Epithelial cell of prostate (primary cell): ENCODE measurements at regions not wholly inside any gene's neighbourhood (a gene's known extent, or its start where the extent isn't known, plus 50 kb on each side); places are given as distances from the start of the nearest gene placed in this dataset.

ENCODE experiments used
- DNase-seq: peaks from one replicate; pipeline ENCODE4 v3.0.0-alpha.2; 2011; ENCODE audit warnings: low read depth, low spot score
- H3K27ac ChIP-seq: fragments of 450-650 bp; 2 replicates; pipeline ENCODE4 v1.5.1; 2017; ENCODE audit warnings: mild to moderate bottlenecking

DNA sequence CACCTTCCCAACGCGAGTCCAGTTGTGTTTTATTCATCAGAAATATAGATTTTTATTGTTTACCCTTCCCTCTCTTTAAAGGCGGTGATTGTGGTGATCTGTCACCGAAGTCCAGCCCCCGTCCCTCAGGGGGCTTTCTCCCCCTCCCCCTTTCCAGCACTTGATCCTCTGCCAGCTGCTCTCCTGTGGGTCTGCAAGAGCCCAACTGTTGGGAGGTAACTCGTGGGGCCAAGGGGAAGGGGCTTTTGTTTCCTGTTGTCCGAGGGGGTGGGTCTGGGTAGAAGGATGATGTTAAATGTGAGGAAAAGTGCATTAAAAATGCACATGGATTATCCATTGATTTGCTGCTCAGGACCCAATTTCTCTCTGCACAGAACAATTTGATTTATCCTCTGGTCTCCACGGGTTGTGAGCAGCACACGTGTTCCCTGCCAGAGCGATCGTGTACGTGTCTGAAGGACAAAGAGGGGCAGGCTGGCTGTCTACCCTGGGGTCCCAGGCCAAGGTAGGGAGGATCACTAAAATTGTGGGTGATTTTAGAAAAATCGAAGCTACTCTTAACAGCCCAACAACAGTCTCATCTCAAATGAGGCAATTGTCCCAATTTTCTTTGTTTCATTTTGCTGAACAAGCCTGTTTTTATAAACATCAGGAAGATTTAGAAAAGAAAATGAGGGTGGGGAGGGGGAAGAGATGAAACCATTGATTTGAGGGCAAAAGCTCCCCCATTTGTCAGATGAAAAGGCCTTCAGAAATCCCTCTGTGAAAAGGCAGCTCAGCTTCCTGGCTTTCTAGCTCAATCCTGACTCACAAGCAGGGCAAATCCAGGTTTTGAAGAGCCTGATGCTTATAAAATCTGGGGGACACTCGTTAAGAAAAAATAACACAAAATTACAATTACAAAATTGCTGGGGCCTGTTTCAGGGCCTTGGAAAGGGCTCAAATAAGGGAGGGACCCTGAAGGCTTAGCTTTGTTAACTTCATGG, 176.2 kb downstream of the RHOU start:
- no peak overlapping the region for H3K27ac ChIP-seq
- no peak for DNase-seq

DNA sequence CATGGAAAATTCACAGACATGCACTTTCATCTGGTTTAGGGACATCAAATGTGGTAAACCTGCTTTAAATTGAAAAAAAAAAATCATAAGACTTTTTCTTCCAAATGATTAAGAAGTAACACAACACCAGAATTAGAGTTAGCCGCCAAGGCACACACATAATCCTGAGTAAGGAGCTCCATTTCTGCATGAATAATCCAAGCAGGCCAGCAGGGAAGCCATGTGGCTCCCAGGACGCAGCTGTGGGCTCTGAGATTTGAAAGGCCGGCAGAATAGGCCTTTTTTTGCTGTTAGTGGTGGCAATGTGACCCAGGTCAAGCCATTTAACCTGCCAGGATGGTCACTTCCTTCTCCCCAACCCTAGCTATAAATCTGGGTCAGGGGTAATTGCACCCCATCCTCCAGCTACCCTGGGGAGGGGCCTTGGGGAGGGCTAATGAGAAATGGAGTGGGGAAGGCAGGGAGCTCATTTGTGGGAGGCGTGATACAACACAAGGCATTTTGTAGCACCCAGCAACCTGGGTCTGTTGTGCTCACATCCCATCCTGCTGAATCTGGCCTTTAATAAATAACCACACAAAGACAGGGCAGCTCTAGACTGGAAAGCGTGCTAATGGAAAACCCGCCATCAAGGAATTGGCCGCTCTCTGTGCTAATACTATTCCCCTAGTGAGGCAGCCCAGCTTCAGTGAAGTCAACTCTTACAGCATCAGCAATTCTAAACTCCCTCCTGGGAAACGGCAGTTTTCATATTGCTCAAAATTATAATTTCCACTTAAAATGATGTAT, 178.5 kb downstream of the RHOU start:
- DNase-seq: no peak
- no peak overlapping the region for H3K27ac ChIP-seq

DNA sequence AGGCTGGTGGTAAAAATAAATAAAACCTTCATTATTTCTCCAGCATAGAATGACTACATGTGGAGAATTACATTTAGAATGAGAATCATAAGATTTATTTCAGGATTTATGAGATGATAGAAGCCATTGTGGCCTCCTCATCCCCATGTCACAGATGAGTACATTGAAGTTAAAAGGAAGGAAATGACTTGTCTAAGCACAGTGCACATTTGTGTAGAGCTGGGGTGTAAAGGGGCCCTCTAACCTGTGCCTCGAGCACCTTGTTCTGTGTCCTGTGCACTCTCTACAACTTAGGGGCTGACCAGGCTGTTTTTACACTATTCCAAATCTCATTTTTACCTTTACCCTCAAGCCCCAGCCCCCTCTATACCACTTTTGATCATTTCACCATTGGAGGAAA, 179.4 kb downstream of the RHOU start:
- H3K27ac ChIP-seq: no peak overlapping the region
- no peak for DNase-seq

DNA sequence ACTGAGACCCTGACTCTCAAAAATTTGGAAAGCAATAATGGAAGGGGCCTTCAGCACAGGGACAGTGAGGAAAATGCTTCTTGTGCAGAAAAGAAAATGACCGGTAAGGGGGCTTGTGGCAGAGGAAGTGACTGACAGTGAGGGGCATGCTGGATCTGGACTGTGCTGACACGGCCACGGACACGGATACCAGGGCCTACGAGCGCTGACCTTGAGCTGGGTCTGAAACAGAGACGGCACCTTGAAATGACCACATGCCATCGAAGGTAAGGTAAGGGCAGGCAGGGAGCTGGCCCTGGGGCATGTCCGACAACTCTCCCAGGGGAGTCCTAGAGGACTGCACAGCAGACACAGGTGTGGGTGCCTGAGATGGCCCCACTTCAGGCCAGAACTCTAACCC, 182.1 kb downstream of the RHOU start:
- no peak for DNase-seq
- no peak overlapping the region for H3K27ac ChIP-seq

DNA sequence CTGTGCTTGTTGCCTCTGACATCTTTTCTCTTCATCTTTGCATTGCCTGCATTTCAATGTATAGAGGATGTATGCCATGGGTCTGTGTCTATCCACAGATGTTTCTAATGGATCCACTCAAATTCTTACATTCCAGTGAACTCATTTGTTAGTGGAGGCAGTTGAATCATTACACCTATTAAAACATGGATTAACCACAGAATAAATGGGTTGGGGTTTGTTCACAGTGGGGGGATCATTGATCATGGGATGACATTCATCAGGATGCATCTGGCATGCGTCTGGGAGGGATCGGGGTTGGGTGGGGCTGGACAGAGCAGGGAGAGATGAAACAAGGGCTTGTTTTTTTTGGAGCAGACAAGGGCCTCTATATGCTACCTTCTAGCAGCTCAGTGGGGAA, 182.5 kb downstream of the RHOU start:
- H3K27ac ChIP-seq: no peak overlapping the region
- DNase-seq: no peak

DNA sequence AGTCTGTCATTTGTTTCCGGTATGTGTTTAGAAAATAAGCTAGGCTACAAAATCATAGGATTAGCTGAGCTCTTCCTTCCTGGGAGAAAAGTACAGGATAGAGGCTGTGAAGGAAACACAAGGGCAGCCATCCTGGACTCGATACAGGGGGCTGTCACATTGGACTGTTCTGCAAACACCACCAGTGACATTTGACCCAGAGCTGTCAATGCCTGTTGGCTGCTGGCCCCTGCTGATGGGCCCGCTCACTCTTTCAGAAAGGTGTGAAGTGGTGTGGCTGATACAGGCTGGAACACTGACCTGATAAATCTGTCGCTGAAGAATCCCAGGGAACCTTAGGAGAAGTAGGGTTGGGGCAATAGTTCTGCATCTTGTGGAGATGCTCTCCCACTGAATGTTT, 183.1 kb downstream of the RHOU start:
- DNase-seq: no peak
- H3K27ac ChIP-seq: no peak overlapping the region

DNA sequence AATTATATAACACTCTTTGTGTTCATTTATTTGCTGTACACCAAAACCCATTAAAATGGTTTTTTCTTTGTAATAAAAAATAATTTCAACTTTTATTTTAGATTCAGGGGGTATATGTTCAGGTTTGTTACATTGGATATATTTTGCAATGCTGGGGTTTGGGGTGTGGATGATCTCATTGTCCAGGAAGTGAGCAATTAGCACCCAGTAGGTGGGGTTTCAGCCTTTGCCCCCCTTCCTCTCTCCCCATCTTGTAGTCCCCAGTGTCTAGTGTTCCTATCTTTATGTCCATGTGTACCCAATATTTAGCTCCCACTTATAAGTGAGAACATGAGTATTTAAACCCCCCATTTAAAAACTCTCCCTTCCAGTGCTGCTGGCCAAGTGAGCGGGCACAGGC, 184.6 kb downstream of the RHOU start:
- DNase-seq: no peak
- H3K27ac ChIP-seq: no peak overlapping the region

DNA sequence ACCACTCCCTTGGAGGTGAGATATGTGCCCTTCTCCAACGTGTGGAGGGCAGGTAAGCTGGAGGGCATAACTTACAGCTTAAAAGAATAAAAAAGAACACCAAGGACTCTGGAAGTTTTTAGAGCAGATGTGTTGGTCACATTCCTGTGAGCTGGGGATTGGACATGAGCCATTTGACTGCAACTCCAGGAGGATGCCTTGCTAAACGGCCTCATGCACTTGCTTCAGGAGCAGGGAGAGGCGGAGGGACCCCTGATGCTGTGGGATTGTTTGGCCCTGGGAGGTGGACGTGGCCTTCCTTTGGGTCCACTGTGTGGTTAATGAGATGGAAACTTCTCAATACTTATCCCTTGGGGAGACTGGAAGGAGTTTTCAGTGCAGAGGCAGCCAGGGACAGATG, 185.6 kb downstream of the RHOU start:
- no peak for DNase-seq
- H3K27ac ChIP-seq: no peak overlapping the region

DNA sequence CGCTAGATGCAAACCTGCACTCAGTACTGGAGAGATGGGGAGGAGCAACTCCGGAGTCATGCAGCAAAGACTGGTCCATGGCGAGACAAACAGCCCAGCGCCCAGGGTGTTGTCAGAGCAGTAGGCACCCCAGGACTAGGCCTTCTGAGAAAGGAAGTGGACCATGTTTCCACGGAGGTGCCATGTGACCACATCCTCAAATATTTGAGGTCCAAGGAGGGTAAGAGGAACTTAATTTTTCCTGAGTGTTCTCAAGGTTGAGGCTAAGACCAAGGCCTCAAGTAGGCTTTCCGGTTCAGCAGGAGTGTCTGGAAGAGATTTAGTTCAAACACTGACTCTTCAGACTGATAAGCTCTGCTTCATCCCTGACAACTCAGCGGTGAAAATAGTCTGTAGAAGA, 186.2 kb downstream of the RHOU start:
- no peak overlapping the region for H3K27ac ChIP-seq
- DNase-seq: no peak

DNA sequence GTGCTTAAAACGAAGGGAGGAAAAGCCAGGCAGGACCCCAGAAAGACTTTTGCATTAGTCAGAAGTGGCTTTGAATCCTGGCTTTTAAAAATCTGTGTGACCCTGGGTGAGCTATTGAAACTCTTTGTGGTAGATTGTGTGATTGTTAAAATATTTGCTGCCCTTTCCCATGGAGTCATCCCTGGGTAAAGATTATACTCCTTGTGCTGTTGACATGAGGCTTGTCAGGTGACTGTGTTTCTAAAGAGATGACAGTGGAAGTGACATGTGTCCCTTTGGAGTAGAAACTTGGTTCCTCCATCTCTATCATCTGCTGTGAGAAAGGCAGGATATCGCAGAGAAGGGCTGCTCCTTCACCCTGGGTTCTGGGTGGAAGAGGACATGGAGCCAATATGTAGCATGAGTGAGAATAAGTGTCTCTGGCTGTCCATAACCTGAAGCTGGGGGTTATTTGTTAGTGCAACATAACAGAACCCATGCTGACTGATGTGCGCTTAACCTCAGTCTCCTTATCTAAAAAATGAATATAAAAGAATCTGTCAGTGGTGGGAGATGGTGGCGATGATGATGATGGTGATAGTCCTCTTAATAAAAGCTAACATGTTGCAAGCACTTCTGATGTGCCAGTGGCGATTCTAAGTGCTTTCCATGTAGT, 187.6 kb downstream of the RHOU start:
- H3K27ac ChIP-seq: no peak overlapping the region
- DNase-seq: no peak

DNA sequence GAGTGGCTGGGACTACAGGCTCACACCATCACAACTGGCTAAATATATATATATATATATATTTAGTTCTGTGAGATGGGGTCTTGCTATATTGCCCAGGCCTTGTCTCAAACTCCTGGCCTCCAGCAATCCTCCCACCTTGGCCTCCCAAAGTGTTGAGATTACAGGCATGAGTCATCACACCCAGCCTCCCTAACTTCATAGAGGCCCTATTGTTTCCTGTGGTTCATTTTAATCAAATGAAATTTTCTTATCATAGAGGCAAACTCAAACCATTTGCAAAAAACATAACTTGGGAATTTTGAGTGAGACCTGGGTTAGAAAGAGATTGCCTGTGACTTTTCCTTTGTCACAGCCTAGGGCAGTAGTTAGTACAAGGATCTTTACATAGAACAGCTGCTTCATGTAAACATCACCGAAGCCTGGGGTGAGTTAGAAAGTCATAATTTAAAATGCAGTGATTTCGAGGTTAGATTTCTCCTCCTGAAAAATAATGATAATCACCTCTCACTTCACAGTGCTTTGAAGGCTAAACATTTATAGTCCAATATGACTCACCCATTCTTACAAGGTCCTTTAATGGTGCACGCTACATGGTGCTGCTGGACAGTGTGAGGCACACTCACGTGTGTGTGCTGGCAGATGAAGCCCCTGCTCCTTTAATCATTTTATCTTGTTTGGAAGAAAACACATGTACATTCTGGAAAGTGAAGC, 188.9 kb downstream of the RHOU start:
- no peak overlapping the region for H3K27ac ChIP-seq
- DNase-seq: no peak

DNA sequence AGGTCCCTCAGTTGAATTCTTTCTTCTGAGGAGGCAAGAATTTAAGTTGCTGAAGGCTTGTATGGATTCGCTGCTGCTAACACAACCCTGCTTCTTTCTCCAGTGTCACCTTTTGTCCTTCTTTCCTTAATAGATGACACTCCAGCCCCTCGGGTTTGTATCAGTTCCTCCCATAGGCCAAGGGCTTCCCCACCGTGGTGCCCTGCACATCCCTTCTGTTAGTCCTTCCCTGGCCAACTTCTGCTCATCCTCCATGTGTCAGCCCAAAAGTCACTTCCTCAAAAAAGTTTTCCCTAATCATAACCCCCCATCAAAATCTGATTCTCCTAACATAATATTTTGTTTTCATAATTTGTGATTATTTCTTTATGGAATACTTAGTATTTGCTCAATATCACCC, 190.4 kb downstream of the RHOU start:
- no peak for DNase-seq
- no peak overlapping the region for H3K27ac ChIP-seq

DNA sequence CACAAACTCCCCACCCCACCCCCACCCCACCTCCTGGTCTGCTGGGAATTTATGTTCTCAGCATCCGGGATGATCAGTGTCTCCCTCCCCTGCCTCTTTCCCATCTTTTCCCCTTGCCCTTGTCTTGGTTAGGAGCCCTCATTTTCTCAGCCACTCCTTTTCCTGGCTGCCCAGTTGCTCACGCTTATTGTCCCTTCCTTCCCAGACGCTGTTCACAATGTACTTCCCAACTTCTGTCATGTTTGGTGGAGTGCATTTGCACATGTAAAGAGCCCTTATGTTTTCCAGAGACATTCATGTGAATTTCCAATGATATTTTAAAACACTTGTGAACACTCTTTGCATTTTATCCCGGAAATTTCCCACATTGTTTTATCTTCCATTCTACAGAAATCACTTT, 192.1 kb downstream of the RHOU start:
- DNase-seq: no peak

DNA sequence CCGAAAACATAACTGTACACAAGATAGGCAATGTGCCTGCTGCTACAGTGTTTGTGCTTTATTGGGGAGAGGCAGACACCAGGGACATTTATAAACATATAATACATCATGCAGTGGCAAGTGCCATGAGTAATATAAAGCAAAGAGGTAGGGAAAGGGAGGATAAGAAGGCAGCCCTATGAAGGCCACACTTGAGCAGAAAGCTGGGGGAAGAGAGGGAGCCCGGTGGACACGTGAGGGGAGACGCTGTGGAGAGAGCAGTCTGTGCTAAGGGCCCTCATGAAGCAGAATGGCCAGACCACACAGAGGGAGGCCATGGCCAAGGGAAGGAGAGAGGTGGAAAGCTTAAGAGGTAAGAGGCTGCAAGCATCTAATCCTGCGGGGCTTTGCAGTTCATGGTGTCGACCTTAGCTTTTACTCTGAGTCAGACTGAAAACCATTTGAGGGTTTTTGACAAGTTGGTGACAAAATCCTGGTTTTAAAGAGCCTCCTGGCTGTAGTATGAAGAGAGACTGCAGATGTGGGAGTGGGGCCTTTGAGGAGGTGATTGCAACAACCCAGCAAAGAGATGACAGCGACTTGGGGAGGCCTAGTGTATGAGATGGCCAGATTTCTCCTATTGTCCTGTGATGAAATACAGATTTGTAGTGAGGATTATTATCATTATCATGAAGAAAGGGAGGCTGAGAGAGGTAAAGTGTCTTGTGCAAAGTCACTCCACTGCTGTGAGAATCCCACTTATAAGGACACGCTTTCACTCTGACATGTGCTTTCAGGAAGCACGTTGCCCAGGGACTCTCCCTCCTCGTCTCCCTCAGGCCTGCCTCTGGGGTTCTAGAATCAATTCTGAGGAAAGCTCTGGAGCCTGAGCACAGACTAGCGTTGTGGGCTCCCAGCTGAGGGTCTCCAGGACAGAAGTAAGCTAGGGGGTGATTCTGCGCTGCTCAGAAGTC, 192.9 kb downstream of the RHOU start:
- DNase-seq: no peak
- no peak overlapping the region for H3K27ac ChIP-seq

More for the DNA sequence above, 192.1 kb downstream of the RHOU start:
- H3K27ac ChIP-seq: no peak overlapping the region

DNA sequence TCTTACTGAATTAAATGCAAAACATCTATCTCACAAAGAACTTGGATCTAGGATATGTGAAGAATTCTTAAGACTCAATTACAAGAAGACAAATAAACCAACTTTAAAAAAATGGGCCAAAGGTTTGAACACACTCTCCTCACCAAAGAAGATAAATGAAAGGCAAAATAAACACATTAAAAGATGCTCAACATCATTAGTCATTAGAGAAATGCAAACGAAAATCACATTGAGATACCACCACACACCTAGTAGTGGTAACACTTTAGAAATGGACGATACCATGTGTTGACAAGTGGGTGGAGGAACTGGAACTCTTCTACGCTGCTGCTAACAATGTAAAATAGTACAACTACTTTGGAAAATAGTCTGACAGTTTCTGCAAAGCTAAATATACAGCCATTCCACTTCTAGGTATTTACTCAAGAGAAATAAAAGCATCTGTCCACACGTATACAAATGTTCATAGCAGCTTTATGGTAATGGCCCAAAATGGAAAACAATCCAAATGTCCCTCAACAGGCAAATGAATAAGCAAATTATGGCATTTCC, 194.3 kb downstream of the RHOU start:
- DNase-seq: no peak

DNA sequence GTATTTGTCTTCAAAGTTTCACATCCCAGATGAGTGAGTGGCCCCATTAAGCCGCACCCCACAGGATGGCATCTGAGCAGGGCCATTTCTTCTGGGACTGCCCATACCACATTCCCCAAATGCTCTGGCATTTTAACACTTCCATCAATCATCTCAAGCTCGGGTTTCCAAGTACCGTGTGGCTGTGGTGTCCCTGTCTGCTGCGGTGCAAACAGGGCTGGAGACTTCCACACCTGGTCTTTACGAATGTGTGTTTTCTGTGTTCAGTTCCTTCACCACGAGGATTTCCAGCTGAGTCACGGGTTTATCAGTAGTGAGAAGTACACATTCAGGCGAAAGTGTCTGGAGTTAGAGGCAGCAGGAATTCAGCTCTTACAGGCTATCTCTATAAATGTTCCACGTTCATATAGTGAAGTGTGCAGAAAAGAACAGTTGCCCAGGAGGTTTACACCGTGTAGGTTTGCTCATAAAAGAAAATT, 195.2 kb downstream of the RHOU start:
- no peak for DNase-seq
- H3K27ac ChIP-seq: no peak overlapping the region

More for the DNA sequence above, 194.3 kb downstream of the RHOU start:
- H3K27ac ChIP-seq: no peak overlapping the region

DNA sequence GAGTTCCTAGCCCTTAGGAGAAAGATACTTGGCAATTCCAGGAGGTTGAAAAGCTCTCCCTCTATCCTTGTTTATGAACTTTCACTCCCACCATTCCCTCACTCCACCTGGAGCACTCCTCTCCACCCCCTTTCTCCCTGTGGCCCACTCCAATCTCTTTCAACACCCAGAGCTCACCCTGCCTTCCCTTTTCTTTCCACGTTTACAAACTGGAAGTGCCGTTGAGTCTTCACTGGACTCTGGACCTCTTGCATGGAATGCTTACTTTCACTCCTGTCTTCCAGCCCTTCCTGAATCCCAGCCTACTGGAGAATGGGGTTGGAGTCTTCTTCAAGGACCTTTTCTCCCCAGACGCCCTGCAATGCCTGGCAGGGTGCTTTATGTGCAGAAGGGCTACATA, 198.5 kb downstream of the RHOU start:
- DNase-seq: no peak
- H3K27ac ChIP-seq: no peak overlapping the region

DNA sequence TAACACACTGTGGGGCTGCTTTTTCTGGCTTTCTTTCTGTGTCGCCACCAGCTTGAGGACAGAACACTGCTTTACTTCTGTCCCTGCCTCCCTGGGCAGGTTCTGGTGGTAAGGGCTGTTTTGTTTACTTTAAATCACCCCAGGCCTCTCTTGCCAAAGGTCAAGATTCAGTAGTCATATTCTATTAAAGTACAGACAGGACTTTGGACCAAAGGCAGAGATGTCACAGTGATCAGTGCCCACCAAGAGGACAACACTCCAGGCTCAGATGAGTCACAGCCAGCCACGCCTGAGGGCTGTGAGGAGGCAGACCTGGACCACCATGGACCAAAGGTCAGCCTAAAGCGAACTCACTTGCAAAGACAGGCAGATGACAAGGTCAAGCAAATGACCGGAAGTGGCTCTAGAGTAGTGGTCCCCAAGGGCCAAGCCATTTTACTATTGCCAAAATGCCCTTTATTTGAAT, 200.0 kb downstream of the RHOU start:
- no peak overlapping the region for H3K27ac ChIP-seq
- DNase-seq: no peak
